NCI-H146 treated with DMSO at 0.1 percent for 48 hours (cell line): ENCODE measurements at regions not wholly inside any gene's neighbourhood (a gene's known extent, or its start where the extent isn't known, plus 50 kb on each side); places are given as distances from the start of the nearest gene placed in this dataset.

Experiments
- DNase-seq: peaks from one replicate; lab custom pipeline; 2025; ENCODE audit not compliant: unreplicated experiment; lab: John Stamatoyannopoulos, UW

DNA sequence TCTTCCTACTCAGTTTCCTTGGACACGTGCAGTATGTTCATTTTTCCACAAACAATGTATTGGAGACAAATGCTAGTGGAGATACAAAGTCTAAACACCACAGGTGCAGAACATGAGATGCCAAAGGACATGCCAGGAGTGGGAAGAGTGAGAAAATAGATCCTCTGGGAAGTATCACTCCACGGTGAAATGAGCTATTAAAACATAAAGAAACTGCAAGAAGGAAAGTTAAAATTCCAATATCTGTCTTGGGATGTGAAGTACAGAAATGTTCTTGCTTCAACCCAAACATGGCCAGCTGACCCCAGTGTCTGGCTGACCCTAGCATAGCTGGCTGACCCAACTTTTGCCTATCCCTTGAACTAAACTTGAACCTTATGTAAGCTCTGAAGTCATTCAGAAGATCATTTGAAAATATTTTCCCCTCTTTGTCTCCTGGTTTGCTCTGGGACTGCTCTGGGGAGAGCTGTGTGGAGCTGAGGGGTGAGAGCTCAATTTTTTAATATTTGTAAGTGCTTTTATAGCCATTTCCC is 59.5 kb downstream of the FZD1 start:
- DNase-seq, result no peak

DNA sequence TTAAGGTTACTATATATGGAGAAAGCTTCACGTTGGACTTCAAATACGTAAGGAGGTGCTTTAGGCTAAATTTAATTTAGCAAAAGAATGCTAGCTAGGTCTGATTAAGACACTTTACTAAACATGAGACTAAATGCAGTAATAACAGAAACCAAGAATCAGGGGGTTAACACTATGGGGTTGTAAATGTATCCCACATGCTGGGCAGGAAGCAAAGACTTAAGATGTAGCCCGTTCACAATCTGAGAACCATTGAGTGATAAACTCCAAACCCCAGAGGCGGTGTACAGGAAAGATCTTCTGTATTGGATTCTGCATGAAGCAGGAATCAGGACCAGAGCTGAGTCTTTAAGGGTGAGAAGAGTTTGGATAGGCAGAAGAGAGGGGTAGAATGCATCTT is 60.4 kb downstream of the FZD1 start:
- no peak for DNase-seq

DNA sequence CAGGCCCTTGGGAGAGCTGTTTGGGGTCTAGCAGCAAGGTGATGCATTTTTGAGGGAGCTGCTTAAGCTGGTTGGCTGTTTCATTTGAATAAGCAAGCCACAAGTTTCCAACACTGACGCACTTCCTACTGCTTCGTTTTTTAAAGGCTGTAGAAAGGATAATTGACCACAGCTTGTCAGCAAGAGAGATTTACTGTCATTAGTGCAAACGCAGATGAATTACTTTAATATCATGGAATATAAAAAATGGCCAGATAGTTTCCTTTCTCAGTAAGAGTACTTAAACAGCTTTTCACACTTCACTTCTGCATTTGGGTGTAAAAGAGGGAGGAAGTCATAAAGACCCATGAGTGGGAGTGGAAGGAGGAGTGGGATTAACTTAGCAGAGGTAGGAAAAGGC is 61.5 kb downstream of the FZD1 start:
- no peak for DNase-seq

DNA sequence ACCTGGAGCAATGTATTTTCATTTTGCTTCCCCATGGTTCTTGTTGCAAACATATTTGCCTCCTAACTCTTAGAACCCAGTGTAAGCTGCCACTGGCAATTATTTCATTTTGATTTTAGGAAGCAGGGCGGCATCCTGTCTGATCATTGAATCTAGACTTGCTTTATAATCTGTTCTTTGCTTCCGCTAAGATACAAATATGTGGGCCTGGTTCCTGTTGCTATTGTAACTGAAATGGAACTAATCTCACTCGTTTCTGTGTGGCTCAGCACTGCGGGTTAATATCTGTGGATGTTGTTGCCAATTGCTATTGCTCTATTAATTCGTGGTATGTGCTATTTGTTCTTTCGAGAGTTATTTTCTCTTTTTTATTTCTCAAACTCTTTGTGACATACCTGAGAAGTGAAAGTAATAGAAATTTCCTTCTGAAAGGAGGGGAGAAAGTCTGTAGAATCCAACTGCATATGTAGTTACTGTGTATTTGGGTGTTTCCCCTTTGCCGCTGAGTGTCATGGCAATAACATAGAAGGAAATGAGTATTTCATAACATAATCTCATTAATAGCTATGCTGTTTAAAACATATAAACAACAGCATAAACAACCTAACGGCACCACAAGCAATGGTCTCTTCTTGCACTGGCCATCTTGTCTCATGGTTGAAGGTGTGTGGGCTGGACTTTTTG is 62.4 kb downstream of the FZD1 start:
- no peak for DNase-seq

DNA sequence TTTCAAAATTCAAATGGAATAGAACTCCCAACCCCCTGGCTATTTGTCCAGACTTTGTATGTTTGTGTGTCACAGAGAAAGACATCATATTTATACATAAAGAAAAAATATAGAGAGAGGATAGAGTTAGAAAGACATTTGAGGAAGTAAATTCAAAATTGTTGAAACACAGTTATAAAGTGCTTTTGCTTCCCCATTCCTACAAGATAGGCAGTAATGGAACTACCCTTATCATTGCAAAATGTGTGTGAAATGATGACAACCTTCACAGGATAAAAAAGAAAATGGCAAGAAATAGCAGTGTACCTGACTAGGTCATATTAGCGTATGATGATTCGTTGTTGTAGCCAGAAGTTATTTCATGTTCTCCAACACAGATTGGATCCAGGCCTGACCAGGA is 63.1 kb downstream of the FZD1 start:
- DNase-seq, result no peak

DNA sequence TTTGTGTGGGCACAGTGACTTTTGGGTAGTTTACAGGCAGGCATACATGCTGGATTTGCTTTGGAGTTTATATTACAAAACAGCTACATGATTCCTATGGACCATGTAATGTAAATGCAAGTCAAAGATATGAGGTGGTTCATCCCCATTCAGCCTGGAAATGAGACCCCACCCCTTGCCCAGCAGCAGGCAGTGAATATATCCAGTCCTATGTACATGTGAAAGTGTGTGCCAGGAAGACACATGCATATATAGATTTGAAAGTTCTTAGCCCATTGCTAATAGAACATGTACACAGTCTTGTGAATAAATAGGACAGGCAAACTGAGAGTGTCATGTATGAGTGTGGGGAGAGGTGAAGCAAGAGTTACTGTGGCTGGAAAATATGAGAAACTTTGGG is 65.3 kb downstream of the FZD1 start:
- DNase-seq, result no peak

DNA sequence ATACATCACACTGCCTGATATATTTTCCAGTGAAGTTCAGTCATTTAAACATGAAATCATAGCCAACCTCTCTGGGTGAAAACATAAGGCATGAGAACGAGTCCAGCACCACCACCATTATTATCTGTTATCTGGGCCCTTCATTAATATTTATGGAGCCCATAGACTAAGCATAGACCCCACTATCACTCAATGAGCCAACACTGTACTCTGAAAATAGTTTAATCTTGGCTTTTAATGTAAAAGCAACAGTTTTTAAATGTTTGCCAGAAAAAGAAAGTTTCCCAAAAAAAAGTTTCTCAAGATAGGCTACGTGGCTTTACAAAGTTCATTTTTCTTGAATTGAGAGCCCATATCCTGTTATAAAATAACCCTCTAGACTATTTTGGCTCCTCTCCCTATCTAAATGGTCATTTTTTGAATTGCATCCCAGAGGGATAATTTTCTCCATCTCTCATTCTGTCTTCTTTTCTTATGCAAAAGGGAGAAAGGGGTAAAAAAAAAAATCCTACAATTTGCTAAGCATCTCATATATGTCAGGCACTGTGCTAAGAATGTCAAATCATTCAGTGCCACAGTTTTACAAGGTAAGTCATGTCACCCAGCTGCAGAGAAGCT is 66.1 kb downstream of the FZD1 start:
- DNase-seq, result no peak

DNA sequence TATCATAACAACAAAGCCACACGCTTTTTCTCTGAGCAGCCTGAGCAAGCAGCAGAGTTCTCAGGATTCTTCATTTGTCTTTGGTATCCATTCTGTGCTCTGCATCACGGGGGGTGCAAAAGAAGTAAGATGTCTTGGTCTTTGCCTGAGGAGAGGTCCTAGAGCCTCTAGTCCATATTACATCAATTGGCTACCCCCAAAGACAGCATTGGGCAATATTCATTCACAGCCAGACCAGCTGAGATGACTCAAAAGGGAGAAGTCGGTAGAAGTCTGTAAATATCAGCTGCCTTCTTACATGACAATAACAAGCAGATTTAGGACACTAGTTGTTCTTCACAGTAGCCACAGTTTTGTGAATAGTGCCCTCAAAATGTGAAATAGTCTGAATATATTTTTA is 66.6 kb downstream of the FZD1 start:
- no peak for DNase-seq

DNA sequence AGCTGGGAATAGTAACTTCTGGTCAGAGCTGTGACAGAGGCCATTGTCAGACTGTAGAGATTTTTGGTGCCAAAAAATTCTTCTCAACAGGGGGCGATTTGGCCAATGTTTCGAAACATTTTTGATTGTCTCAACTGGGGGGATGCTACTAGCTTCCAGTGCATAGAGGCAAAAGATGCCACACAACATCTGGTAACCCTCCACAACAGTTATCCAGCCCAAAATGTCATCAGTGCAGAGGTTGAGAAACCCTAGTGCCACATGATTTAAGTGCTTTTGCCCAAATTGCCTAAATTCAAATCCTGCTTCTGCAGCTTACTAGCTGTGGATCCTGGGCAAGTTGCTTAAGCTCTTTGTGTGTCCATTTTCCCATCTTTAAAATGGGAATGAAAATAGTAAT is 71.9 kb downstream of the FZD1 start:
- DNase-seq, result no peak

DNA sequence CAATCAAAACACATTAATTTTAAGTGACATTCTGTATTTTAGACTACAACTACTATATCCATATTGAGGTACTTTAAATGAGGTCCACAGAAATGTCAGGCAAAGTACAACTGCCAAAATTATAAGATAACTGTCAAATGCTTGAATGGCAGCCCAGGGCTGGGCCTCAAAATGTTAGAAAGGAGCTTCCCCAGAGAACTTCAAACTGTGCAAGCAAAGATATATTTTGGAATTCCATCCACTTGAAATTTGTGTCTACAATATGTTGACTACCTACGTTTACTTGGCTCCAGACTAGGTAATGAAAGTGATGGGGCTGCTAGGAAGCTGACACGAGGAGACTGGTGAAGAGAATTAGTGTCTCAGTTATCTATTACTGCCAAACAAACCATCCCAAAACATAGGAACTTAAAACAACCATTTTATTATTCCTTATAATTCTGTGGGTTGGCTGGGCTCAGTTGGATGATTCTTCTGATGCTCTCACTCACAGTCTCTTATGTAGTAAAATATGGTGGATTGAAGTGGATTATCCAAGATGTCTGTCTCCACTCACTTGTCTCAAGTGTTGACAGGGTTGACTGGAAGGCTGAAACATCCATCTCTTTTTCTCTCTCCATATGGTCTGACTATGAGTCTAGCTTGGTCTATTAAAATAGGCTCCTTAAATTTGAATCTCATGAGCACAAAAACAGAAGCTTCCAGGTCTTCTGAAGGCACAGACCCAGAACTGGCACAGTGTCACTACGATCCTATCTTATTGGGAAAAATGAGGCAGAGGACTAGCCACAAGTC is 74.2 kb downstream of the FZD1 start:
- DNase-seq, result no peak

DNA sequence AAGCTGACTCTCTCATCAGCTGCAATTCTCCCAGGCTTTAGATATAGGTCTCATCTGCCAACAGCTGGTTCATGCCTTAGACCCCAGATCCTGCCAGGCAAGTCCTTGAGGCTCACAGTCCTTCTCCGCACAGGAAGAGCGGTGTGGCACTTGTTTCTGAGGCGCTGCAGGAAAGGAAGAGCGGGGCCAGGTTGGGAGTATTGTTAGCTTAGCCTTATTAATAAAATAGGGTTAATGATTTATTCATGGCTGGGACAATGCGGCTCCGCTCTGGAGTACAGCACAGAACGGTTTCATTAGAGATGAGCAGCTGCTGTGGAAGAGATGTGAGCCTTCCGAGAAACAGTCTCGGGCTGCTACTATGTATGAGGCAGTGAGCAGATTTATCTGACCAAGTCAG is 78.1 kb downstream of the FZD1 start:
- no peak for DNase-seq

DNA sequence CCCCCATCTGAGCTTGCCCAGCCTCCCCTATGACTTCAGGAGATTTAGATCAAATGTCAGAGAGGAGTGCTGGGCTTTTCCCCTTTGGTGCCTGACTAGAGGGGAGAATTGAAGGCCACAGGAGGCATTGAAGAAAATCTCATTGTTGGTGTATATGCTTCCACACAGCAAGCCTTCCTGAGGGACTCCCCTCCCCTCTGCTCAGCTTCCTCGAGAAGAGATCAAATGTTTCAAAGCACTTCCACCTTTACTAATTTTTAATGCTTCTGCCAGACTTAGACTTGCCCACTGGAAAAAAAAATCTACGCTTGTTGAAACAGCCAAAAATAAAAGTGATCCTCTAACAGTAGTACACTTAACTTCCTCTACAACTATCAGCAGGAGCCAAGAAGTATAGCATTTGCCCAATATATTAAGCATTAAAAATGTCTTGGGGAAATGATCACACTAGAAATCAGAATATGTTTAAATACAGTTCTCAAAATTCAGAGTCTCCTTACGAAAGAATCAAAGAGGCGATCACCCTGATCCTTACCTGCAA is 79.3 kb downstream of the FZD1 start:
- no peak for DNase-seq

DNA sequence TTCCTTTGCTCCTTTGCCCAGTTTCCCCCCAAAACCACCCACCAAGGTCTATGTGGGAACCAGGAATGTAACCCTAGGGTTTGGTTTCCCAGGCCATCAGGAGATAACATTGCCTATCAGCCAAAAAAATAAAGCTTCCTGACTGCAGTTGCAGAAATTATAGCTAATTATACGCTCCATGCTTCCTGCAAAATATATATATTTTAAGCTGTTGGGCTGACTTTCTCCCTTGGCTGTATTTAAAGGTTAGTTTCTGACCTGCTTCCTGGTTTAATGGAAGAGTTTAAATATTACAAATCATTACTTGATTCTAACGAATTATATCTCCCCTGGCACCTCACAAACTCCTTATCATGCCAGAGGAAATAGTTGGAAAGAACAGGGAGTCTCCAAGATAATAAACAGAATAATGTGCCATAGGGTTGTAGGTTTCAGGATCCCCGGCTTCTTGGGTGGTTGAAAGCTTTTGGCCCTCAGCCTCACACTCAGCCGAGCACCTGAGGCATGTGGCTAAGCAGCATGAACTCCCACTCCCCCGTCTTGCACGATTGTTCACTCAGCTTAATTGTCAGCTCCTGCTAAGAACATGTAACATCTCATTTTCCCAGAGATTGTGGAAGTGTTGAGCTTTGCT is 79.9 kb downstream of the FZD1 start:
- DNase-seq, result no peak

DNA sequence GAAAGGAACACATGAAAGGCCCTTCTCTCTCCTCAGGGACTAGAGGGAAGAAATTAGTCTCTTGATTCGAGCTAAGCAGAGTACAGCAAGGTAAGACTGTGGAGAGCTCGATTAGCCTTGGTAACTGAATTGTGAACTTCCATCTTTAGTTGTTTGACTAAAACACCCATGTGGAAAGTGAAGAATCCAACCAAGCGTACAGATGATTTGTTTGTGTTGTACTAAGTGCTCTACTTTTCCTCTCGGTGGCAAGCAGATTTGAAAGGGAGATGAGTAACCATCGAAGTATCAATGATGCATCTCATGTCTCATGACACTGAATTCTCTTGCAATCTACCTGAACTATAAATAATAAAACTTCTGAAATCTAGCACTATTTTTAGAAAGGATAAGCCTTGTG is 80.7 kb downstream of the FZD1 start:
- DNase-seq, result no peak

DNA sequence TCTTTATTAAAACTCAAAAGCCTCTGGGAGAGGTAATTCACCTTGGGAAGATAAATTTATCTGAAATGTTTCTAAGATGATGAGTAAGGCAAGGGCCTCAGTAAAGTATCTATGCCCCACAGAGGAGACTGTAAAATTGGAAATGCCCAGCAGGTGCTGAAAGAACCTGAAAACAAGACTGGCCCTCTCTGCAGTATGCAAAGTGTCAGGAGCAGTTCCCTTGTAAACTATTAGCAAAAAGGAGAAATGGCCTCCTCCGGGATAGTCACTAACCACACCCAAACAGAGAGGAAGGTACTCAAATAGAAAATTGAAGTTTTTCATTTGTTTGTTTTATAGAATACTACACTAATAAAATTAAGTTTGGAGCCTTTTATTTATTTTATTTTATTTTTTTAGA is 81.2 kb downstream of the FZD1 start:
- no peak for DNase-seq

DNA sequence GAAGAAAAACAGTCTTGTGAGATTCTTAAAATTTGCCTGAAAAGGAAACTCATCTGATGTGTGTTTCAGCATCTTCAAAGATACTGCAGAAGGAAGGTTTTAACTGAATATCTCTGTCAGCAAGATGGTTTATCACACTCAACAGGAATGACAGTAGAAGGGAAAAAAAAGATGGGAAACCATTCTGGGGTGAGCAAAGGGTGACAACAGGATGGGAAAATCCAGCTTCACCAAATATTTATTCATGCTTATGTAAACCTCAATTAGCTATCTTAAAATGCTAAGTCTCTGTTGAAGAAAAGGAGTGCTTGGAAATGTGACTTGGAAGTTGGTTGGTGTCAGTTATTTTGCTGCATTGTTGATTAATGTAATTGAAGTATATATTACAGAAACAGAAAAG is 82.2 kb downstream of the FZD1 start:
- no peak for DNase-seq

DNA sequence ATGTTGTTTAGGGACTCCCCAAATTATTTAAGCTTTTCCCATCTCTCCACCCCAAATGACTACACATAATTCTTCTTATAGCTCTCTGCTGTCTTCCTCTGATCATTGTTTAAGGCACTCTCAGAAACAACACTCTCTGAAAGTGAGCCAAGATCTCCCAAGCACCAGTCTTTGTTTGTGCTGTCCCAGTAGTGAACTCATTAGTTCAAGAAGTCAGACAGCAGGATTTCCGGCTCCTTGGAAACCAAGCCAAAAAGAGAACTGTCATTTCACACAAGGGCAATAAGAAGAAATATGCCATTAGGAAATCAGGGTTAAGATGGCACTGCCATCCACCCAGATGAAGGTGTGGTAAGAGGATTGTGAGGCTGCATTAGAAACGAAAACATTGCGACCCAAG is 83.1 kb downstream of the FZD1 start:
- DNase-seq, result no peak

DNA sequence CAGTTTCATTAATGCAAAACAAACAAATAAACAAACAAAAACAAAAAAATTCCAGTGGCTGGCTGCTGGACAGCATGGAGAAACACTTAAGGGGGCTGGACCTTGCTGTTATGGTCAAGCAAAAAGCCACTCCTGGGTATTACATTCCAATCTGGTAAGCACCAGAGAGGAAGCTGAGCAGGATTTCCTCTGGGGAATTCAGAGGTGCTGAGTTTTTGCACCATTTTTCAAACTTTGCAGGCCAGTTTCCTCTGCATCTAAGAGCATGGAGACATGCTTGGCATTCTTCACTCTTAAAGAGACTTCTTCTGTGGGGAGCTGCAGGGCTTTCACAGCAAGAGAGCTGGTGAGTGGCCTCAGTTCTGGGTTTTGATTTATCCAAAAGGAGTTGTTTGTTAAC is 84.5 kb downstream of the FZD1 start:
- no peak for DNase-seq

DNA sequence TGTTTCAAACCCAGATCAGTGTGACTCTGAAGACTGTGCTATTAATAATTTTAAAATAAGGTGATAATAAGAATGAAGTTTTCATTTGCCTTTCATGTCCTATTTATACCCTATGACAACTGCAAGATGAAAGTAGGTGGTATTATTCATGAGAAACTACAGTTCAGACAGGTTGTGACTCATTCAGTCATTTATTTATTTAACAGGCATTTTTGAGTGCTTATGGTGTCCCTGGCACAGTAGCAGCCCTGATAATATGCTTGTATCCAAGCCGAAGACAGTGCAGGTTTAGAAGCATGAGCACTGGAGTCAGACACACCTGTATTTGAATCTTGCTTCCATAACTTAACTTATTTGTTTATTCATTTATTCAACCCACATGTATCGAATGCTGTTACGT is 87.1 kb downstream of the FZD1 start:
- DNase-seq, result no peak

DNA sequence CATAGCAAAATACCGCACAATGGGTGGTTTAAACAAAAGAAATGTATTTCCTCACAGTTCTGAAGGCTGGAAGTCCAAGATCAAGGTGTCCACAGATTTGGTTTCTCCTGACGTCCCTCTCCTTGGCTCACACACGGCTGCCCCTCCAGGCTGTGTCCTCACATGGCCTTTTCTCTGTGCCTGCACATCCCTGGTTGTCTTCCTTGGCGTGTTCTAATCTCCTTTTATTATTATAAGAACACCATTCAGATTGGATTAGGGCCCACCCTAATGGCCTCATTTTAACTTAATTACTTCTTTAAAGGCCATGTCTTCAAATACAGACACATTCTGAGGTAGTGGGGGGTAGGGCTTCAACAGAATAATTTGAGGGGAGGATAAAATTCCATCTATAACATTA is 87.9 kb downstream of the FZD1 start:
- DNase-seq, result no peak

DNA sequence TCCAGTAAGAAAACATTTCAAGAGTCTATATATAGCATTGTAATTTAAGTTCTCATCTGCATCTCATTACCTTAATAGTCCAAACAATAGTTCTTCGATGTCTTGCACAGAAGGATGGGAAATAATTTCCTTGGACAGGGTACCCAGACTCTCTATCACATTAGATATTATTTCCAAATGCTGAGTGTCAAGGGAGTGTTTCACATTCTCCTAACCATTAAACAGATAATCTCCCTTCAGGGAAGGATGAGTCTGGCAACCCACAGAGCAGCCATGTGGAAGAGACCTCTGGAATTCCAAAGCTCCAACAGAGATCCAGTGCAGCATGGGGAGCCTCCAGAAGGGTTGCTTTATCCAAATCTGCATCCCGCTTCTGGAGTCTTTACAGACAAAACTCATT is 89.6 kb downstream of the FZD1 start:
- DNase-seq, result no peak
